Kidney epithelial cell (primary cell): ENCODE measurements at regions not wholly inside any gene's neighbourhood (a gene's known extent, or its start where the extent isn't known, plus 50 kb on each side); places are given as distances from the start of the nearest gene placed in this dataset.

Experiments
- DNase-seq: peaks from one replicate; pipeline ENCODE4 v3.0.0-alpha.2; 2010; ENCODE audit warnings: low read depth
- H3K27me3 ChIP-seq: 2 replicates; pipeline ENCODE4 v1.6.0; 2011; ENCODE audit warnings: low read length; ENCODE audit not compliant: control insufficient read depth, insufficient read depth
- H3K36me3 ChIP-seq: 2 replicates; pipeline ENCODE4 v1.5.1; 2011; ENCODE audit warnings: low read length; ENCODE audit not compliant: control insufficient read depth, insufficient read depth
- H3K4me3 ChIP-seq: 2 replicates; pipeline ENCODE4 v1.5.1; 2011; ENCODE audit warnings: low read depth, mild to moderate bottlenecking, control low read depth, low read length
- TF ChIP-seq, protein P1 (sequence below): IDR thresholded peaks from 2 replicates; pipeline ENCODE4 v1.5.1; 2011; ENCODE audit warnings: mild to moderate bottlenecking, moderate library complexity, low read length, control low read depth, inconsistent platforms; ENCODE audit not compliant: insufficient read depth, poor library complexity, severe bottlenecking

DNA sequence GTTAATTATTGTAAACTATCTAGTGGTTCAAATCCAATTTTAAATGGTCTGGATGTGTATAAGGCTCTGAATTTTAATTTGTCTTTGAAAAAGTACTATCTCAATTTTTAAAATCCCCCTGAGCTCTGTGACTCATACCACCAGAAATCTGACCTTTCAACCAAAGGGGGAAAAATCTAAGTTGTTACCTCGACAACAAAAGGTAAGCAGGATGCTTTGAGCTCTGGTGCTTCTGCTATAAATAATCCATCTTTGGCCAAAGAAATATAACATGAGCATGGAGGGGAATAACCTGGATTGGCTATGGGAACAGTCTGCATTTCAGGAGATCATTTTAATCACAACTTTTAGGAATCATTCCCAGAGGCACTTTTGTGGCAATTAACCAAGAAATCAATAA, 76.3 kb upstream of the PCSK1 start:
- Histone ChIP-seq H3K4me3 (no peak overlapping the region), H3K27me3 (no peaks in the 10 kb centered on the region), H3K36me3 (no peaks in the 10 kb centered on the region)
- TF ChIP-seq, protein P1, sequence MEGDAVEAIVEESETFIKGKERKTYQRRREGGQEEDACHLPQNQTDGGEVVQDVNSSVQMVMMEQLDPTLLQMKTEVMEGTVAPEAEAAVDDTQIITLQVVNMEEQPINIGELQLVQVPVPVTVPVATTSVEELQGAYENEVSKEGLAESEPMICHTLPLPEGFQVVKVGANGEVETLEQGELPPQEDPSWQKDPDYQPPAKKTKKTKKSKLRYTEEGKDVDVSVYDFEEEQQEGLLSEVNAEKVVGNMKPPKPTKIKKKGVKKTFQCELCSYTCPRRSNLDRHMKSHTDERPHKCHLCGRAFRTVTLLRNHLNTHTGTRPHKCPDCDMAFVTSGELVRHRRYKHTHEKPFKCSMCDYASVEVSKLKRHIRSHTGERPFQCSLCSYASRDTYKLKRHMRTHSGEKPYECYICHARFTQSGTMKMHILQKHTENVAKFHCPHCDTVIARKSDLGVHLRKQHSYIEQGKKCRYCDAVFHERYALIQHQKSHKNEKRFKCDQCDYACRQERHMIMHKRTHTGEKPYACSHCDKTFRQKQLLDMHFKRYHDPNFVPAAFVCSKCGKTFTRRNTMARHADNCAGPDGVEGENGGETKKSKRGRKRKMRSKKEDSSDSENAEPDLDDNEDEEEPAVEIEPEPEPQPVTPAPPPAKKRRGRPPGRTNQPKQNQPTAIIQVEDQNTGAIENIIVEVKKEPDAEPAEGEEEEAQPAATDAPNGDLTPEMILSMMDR: no peak
- no peak for DNase-seq

DNA sequence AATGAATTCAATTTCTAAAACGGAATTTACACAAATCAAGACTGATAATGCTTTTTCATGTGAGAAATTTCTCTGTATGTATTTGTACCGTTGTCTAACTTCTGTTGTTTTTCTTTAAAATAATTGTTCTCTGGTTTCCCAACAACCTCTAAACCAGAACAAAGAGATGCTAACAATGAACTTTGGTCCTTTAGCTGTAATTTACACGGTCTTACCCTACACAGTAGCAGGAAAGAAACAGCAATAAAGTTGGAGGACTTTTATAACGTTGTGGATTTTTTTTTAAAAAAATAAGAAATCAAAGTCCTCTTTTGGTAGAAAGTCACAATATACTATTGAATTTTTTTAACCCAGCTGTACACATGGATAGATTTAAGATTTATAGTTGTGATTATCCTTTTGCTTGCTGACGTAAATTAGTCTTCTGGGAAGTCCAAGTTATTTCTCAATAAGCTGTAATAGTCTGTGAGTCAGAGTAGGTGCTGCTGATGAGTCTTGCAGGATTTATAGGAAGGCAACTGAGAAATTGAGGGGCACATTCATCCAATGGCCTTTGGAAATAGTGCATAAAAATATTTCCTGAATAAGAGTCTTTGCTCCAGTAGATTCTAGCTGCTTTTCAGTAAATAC, 76.8 kb upstream of the PCSK1 start:
- DNase-seq: peak; percentile 76

DNA sequence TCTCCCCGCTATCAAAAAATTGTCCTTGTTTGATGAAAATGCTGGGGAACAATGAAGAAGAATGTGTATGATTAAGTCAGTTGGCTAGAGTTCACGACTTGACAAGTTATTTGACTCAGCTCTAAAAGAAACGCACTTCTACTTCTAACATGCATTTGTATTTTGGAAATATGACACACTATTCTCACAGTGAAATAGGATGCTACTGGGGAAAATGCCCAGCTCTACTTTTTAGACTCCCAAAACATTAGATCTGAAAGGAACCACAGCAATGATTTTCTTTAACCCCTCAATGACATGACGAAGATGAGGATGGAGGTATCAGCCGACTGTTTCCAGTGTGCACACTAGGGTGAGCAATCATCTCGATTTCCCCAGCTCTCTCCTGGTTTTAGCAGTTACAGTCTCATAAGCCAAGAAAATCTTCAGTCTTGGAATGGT, 83.6 kb upstream of the PCSK1 start:
- no peaks in the 10 kb centered on the region for H3K36me3 ChIP-seq
- no peak overlapping the region for H3K4me3 ChIP-seq
- DNase-seq: no peak
- no peaks in the 10 kb centered on the region for H3K27me3 ChIP-seq
- TF ChIP-seq, protein P1: no peak

More for the DNA sequence above, 76.8 kb upstream of the PCSK1 start:
- H3K36me3 ChIP-seq: no peaks in the 10 kb centered on the region
- H3K27me3 ChIP-seq: no peaks in the 10 kb centered on the region
- TF ChIP-seq, protein P1: no peak
- H3K4me3 ChIP-seq: no peak overlapping the region

DNA sequence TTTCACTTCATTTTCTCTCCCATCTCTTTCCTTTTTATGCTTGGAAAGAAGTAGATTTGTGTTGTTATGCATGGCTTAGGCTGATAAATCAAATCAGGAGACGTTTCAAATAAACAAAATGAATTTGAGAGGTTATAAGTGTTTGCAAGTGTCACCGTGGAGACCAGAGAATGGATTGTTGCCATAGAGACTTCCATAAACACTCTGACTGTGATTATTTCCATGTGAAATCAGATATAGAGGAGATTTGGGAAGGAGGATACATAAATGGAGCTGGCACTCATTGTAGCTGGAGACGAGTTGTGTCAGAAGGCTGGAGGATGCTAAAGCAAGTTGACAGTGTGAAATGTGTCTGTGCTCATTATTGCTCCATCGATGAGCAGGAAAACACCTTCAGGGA, 84.2 kb upstream of the PCSK1 start:
- Histone ChIP-seq H3K36me3 (no peaks in the 10 kb centered on the region), H3K27me3 (no peaks in the 10 kb centered on the region), H3K4me3 (no peak overlapping the region)
- TF ChIP-seq, protein P1: no peak
- no peak for DNase-seq

DNA sequence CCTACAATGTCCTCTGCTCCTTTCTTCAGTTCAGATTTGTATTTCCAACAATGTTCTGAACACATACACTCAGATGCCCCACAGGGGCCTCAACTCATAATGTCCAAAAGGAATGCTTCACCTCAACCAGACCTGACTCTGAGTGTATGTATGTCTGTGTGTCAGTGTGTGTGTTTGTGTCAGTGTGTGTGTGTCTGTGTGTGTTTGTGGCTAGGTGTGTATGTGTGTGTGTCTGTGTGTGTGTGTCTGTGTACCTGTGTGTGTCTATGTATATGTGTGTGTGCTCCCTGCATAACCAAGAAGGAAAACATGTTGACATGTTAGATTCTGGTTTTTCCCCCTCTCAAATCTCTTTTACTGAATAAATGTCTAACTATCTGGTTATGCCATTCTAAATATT, 87.3 kb upstream of the PCSK1 start:
- Histone ChIP-seq H3K36me3 (no peaks in the 10 kb centered on the region), H3K4me3 (no peak overlapping the region), H3K27me3 (no peaks in the 10 kb centered on the region)
- DNase-seq: no peak
- TF ChIP-seq, protein P1: no peak
